ENCODE measurements at regions not wholly inside any gene's neighbourhood (a gene's known extent, or its start where the extent isn't known, plus 50 kb on each side); places are given as distances from the start of the nearest gene placed in this dataset.

DNA sequence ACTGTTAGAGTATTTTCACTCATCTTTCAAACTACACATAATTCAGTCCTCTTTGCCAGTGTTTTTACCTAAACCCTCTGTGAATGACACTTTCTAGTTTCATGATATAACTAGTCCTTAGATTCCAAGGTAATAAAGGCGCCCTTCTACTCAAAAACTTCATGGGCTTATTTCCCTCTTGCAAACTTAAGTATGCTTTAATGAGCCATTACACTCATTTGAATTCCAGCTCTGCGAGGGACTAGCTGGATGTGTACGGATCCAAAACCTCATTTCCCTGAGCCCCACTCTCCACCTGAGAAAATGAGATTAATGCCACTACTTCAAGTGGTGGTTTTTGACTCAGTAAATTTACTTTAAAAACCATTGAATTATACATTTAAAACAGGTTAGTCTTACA is 141.1 kb downstream of the NDUFA12 start:
- DNase-seq = no peak
- H3K27me3 ChIP-seq (ENCODE audit: control insufficient read depth, insufficient read depth, low read length) = peaks cover 5% of the 10 kb centered on the region
- no peak overlapping the region for H3K27ac ChIP-seq (ENCODE audit: low read length)
- 60% methylated on average over 1 of the region's 3 CpGs for WGBS (ENCODE audit: insufficient coverage, low lambda C conversion rate)
- H3K4me1 ChIP-seq (ENCODE audit: control insufficient read depth, insufficient read depth, low read length) = no peaks in the 10 kb centered on the region
- H3K9me3 ChIP-seq (ENCODE audit: control insufficient read depth, low read depth, low read length) = no peaks in the 10 kb centered on the region
- no peak overlapping the region for H3K4me3 ChIP-seq (ENCODE audit: low read length)
- H3K36me3 ChIP-seq (ENCODE audit: control insufficient read depth, insufficient read depth, low read length) = no peaks in the 10 kb centered on the region

DNA sequence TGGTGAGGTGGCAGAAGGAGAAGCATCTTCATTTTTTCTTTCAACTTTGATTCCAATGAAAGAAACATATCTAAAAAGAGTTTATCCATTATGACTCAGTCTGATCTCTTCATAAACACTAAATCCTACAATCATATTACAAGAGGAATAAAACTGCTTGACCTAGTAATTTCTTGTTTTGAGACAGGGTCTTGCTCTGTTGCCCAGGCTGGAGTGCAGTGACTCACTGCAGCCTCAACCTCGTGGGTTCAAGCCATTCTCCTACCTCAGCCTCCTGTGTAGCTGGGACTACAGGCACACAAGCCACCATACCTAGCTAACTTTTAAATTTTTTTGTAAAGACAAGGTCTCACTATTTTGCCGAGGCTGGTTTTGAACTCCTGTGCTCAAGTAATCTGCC is 147.2 kb downstream of the NDUFA12 start:
- H3K27ac ChIP-seq (ENCODE audit: low read length) = no peak overlapping the region
- DNase-seq = no peak
- H3K9me3 ChIP-seq (ENCODE audit: control insufficient read depth, low read depth, low read length) = no peaks in the 10 kb centered on the region
- no peak overlapping the region for H3K4me3 ChIP-seq (ENCODE audit: low read length)
- H3K4me1 ChIP-seq (ENCODE audit: control insufficient read depth, insufficient read depth, low read length) = no peaks in the 10 kb centered on the region
- WGBS (ENCODE audit: insufficient coverage, low lambda C conversion rate) = no CpG with 5 or more reads among the region's 2 CpGs
- peaks cover 7% of the 10 kb centered on the region for H3K27me3 ChIP-seq (ENCODE audit: control insufficient read depth, insufficient read depth, low read length)
- no peaks in the 10 kb centered on the region for H3K36me3 ChIP-seq (ENCODE audit: control insufficient read depth, insufficient read depth, low read length)

DNA sequence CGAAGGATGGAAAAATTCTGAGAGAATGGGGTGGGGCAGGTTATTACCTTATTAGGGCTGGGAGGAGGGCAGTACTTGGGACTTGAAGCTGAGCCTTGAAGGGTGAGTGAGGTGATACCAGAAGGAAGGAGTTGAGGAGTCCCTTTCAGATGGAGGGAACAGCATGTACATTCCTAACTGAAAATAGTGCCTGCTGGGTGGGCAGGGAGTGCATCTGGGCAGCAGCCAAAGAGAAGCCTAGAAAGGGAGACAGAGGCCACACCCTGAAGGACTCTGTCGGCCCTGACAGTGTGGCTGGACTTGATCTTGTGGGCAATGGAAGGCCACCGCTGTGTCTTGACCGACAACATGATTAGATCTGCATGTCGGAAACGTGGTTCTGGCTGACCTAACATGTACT is 147.6 kb downstream of the NDUFA12 start:
- no peak overlapping the region for H3K27ac ChIP-seq (ENCODE audit: low read length)
- DNase-seq = no peak
- peaks cover 7% of the 10 kb centered on the region for H3K27me3 ChIP-seq (ENCODE audit: control insufficient read depth, insufficient read depth, low read length)
- no peaks in the 10 kb centered on the region for H3K36me3 ChIP-seq (ENCODE audit: control insufficient read depth, insufficient read depth, low read length)
- no peaks in the 10 kb centered on the region for H3K4me1 ChIP-seq (ENCODE audit: control insufficient read depth, insufficient read depth, low read length)
- 43% methylated on average over 1 of the region's 6 CpGs for WGBS (ENCODE audit: insufficient coverage, low lambda C conversion rate)
- no peak overlapping the region for H3K4me3 ChIP-seq (ENCODE audit: low read length)
- H3K9me3 ChIP-seq (ENCODE audit: control insufficient read depth, low read depth, low read length) = no peaks in the 10 kb centered on the region

DNA sequence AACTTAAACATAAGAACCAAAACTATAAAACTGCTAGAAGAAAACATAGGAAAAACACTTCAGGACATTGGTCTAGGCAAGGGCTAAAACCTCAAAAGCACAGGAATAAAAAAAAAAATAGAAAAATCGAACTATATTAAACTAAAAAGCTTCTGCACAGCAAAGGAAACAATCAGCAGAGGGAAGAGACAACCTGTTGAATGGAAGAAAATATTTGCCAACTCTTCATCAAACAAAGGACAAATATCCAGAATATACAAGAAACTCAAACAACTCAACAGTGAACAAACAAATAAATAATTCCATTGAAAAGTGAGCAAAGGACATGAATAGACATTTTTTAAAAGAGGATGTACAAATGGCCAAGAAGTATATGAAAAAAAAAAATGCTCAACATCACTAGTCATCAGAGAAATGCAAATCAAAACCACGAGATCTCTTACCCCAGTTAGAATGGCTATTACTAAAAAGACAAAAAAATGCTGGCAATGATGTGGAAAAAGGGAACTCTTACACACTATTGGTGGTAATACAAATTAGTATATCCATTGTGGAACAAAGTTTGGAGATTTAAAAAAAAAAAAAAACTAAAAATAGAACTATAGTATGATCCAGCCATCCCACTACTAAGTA is 152.0 kb downstream of the NDUFA12 start:
- no peak for DNase-seq
- Histone ChIP-seq H3K36me3 (ENCODE audit: control insufficient read depth, insufficient read depth, low read length) (no peaks in the 10 kb centered on the region), H3K27ac (ENCODE audit: low read length) (no peak overlapping the region), H3K4me3 (ENCODE audit: low read length) (no peak overlapping the region), H3K4me1 (ENCODE audit: control insufficient read depth, insufficient read depth, low read length) (no peaks in the 10 kb centered on the region), H3K9me3 (ENCODE audit: control insufficient read depth, low read depth, low read length) (no peaks in the 10 kb centered on the region), H3K27me3 (ENCODE audit: control insufficient read depth, insufficient read depth, low read length) (peaks cover 3% of the 10 kb centered on the region)
- WGBS (ENCODE audit: insufficient coverage, low lambda C conversion rate) = 93% methylated on average over 2 of the region's 2 CpGs

DNA sequence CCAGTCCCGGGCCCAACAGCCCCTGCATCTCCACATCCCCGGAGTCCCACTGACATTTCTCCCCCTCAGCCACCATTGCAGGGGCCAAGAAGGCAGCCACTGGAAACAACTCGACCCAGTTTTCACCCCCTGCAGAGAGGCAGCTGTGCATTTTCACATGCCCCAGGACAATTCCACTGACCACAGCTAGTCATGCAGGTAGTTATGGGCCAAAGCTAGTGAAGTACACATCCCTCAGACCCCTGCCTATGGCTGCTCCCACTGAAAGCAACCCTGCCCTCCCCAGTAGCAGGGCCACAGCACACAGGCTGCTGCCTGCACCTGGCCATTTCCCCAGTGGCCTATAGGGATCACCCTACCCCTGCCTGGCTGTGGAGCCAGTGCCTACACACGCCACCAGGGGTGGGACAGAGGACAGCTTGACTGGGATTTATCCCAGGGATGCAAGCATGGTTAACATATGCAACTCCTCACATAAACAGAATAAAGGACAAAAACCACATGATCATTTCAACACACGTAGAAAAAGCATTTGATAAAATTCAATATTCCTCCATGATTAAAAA is 154.0 kb downstream of the NDUFA12 start:
- no peak for DNase-seq

DNA sequence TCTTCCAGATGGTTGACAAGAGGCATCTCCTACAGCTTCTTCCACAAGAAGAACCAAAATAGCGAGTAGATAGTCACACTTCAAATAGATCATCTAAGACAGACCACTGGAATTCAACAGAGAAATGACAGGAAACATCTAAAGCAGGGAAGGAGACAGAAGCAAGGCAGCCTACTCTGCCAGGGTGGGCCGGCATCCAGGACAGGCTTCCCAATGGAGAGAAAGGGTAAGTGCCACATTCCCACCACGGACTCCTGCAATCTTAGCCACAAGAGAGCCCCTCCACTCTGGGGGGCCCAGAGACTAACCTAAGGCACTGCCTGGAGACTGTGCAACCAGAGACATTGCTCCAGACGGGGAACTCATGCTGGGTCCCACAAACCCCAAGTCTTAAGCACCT is 154.5 kb downstream of the NDUFA12 start:
- WGBS (ENCODE audit: insufficient coverage, low lambda C conversion rate) = no CpG with 5 or more reads among the region's 4 CpGs
- Histone ChIP-seq H3K4me3 (ENCODE audit: low read length) (no peak overlapping the region), H3K9me3 (ENCODE audit: control insufficient read depth, low read depth, low read length) (no peaks in the 10 kb centered on the region), H3K27ac (ENCODE audit: low read length) (no peak overlapping the region), H3K36me3 (ENCODE audit: control insufficient read depth, insufficient read depth, low read length) (no peaks in the 10 kb centered on the region), H3K4me1 (ENCODE audit: control insufficient read depth, insufficient read depth, low read length) (no peaks in the 10 kb centered on the region), H3K27me3 (ENCODE audit: control insufficient read depth, insufficient read depth, low read length) (peaks cover 8% of the 10 kb centered on the region)
- DNase-seq = no peak

More for the DNA sequence above, 154.0 kb downstream of the NDUFA12 start:
- Histone ChIP-seq H3K4me1 (ENCODE audit: control insufficient read depth, insufficient read depth, low read length) (no peaks in the 10 kb centered on the region), H3K9me3 (ENCODE audit: control insufficient read depth, low read depth, low read length) (no peaks in the 10 kb centered on the region), H3K4me3 (ENCODE audit: low read length) (no peak overlapping the region), H3K36me3 (ENCODE audit: control insufficient read depth, insufficient read depth, low read length) (no peaks in the 10 kb centered on the region), H3K27me3 (ENCODE audit: control insufficient read depth, insufficient read depth, low read length) (peaks cover 9% of the 10 kb centered on the region), H3K27ac (ENCODE audit: low read length) (no peak overlapping the region)
- WGBS (ENCODE audit: insufficient coverage, low lambda C conversion rate) = 100% methylated on average over 1 of the region's 5 CpGs

DNA sequence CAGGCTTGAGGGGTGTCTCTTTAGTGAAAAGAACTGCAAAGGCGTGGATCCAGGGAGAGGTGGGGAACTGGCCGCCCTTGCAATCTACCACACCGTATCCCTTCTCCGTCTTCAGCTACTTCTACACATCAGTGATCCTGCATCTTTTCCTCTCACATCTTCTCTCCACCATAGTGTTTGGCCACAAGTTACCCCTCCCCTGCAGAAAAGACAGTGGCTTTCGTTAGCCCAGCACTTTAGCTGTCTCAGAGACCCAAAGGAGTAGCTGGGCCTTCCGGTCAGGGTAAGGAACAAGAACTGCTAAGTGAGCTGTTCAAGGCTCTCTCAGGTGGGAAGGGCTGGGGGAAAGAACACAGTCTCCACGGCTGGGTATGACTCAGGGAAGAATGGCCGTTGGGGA is 158.4 kb downstream of the NDUFA12 start:
- H3K9me3 ChIP-seq (ENCODE audit: control insufficient read depth, low read depth, low read length) = no peaks in the 10 kb centered on the region

DNA sequence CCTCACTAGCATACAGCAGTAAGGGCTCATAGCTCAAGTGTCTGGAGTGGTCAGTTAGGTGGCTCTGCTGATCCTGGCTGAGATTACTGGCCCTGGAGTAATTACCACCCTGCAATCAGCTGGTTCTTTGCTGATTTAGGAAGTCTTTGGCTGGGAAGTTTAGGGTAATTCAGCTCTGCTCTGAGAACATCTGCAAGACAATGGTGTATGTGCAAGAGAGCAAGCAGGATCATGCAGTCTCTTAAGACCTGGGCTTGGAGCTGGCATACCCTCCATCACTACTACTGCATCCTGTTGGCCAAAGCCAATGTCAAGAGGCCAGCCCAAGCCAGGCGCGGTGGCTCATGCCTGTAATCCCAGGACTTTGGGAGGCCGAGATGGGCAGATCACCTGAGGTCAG is 159.0 kb downstream of the NDUFA12 start:
- Histone ChIP-seq H3K27ac (ENCODE audit: low read length) (no peak overlapping the region), H3K4me1 (ENCODE audit: control insufficient read depth, insufficient read depth, low read length) (no peaks in the 10 kb centered on the region), H3K4me3 (ENCODE audit: low read length) (no peak overlapping the region), H3K9me3 (ENCODE audit: control insufficient read depth, low read depth, low read length) (no peaks in the 10 kb centered on the region), H3K36me3 (ENCODE audit: control insufficient read depth, insufficient read depth, low read length) (no peaks in the 10 kb centered on the region), H3K27me3 (ENCODE audit: control insufficient read depth, insufficient read depth, low read length) (peaks cover 6% of the 10 kb centered on the region)
- DNase-seq = no peak
- no CpG with 5 or more reads among the region's 3 CpGs for WGBS (ENCODE audit: insufficient coverage, low lambda C conversion rate)

More for the DNA sequence above, 158.4 kb downstream of the NDUFA12 start:
- Histone ChIP-seq H3K27ac (ENCODE audit: low read length) (no peak overlapping the region), H3K4me3 (ENCODE audit: low read length) (no peak overlapping the region), H3K27me3 (ENCODE audit: control insufficient read depth, insufficient read depth, low read length) (peaks cover 6% of the 10 kb centered on the region), H3K36me3 (ENCODE audit: control insufficient read depth, insufficient read depth, low read length) (no peaks in the 10 kb centered on the region), H3K4me1 (ENCODE audit: control insufficient read depth, insufficient read depth, low read length) (no peaks in the 10 kb centered on the region)
- DNase-seq = no peak
- WGBS (ENCODE audit: insufficient coverage, low lambda C conversion rate) = 100% methylated on average over 1 of the region's 8 CpGs

DNA sequence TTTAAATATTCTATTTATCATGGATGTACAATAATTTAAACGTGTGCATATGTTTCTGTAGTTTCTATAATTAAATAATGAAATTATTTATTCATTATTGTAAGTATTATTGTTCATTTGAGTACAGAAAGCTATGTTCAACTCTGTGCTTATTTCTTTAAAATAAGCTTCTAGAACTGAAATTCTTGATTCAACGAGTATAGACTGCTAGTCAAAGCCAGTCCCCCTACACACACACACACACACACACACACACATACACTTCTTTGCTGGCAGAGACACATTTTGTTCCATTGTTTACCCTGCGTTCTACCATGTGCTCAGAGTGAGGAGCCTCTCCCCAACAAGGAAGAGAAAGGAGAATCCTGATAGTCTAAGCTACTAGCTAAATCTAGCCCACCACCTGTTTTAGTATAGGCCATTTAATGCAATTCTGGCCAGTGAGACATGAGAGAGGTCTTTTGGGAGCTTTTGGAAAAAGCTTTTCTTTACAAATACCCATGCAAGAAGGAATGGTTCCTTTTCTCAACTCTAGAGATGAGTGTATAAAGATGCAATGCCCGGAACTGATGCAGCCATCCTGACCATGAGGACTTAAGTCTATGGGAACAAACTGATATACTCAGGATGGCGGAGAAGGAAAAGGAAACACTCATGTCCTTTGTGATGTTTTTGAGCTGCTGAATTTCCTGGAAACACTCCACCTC is 161.4 kb downstream of the NDUFA12 start:
- peaks cover 6% of the 10 kb centered on the region for H3K27me3 ChIP-seq (ENCODE audit: control insufficient read depth, insufficient read depth, low read length)
- no peaks in the 10 kb centered on the region for H3K36me3 ChIP-seq (ENCODE audit: control insufficient read depth, insufficient read depth, low read length)
- H3K4me3 ChIP-seq (ENCODE audit: low read length) = no peak overlapping the region
- H3K9me3 ChIP-seq (ENCODE audit: control insufficient read depth, low read depth, low read length) = no peaks in the 10 kb centered on the region
- no peak overlapping the region for H3K27ac ChIP-seq (ENCODE audit: low read length)
- H3K4me1 ChIP-seq (ENCODE audit: control insufficient read depth, insufficient read depth, low read length) = no peaks in the 10 kb centered on the region
- WGBS (ENCODE audit: insufficient coverage, low lambda C conversion rate) = 44% methylated on average over 1 of the region's 5 CpGs
- no peak for DNase-seq

DNA sequence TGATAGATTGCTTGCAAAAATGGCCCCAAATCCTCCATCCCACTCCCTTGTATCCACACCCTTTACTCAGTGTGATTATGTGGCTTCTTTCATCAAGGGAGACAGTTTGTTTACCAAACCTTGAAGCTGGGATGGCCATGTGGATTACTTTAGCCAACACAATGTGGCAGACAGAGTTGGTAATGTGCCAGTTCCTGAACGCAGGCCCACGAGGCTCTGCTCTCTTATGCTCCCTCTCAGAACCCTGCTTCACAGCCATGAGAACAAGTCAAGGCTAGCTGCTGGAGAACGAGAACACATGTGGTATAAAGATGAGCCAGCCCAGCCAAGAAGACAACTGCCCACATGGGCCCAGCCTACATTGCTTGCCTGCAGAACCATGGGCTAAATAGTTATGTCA is 162.3 kb downstream of the NDUFA12 start:
- Histone ChIP-seq H3K4me3 (ENCODE audit: low read length) (no peak overlapping the region), H3K27ac (ENCODE audit: low read length) (no peak overlapping the region), H3K36me3 (ENCODE audit: control insufficient read depth, insufficient read depth, low read length) (no peaks in the 10 kb centered on the region), H3K4me1 (ENCODE audit: control insufficient read depth, insufficient read depth, low read length) (no peaks in the 10 kb centered on the region), H3K27me3 (ENCODE audit: control insufficient read depth, insufficient read depth, low read length) (peaks cover 6% of the 10 kb centered on the region), H3K9me3 (ENCODE audit: control insufficient read depth, low read depth, low read length) (no peaks in the 10 kb centered on the region)
- no CpG with 5 or more reads among the region's 3 CpGs for WGBS (ENCODE audit: insufficient coverage, low lambda C conversion rate)
- DNase-seq = no peak

All from large intestine (tissue), 3 donors.